Right lobe of liver (tissue), 6 donors: ENCODE measurements at regions not wholly inside any gene's neighbourhood (a gene's known extent, or its start where the extent isn't known, plus 50 kb on each side); places are given as distances from the start of the nearest gene placed in this dataset.
"Not testable (repeated sequence)": the region's sequence is repeated elsewhere in the genome, so short reads cannot be mapped to it uniquely, and the experiment has no call there.

Experiments
- ATAC-seq, 4 donors: fragments of 200-7000 bp; cut with Tn5 transposase; one replicate each; pipeline ENCODE4 v1.9.1; 2020; ENCODE audit warnings: mild to moderate bottlenecking in 4 of 4, moderate library complexity in 4 of 4
- DNase-seq, 3 donors: peaks; one replicate each; pipeline ENCODE4 v3.0.0-alpha.2; 2020
- H3K27ac ChIP-seq, 3 donors: fragments of 200-600 bp; one replicate each; pipeline ENCODE4 v1.8.0; 2022
- H3K27me3 ChIP-seq, 2 donors: fragments of 200-600 bp; one replicate each; pipeline ENCODE4 v1.8.0; 2022
- H3K36me3 ChIP-seq, 4 donors: fragments of 200-600 bp; sonication (generic) in 1 of 4; one replicate each; pipeline versions ENCODE4 v1.5.1 to v1.8.0; 2017 to 2022; ENCODE audit warnings: control low read depth in 1 of 4
- H3K4me1 ChIP-seq, 4 donors: fragments of 200-600 bp; sonication (generic) in 1 of 4; one replicate each; pipeline versions ENCODE4 v1.5.1 to v1.8.0; 2017 to 2022; ENCODE audit warnings: control low read depth in 1 of 4
- H3K4me3 ChIP-seq, 3 donors: fragments of 200-600 bp; one replicate each; pipeline ENCODE4 v1.8.0; 2022
- H3K9me3 ChIP-seq, 4 donors: fragments of 200-600 bp; sonication (generic) in 1 of 4; one replicate each; pipeline versions ENCODE4 v1.5.1 to v1.8.0; 2017 to 2022; ENCODE audit warnings: control low read depth in 1 of 4
- CTCF ChIP-seq, 4 donors: fragments of 200-600 bp in 3 of 4; fragments of 450-650 bp in 1 of 4; IDR thresholded peaks; one replicate each; pipeline versions ENCODE4 v1.5.1 to v1.8.0; 2016 to 2022; ENCODE audit warnings: antibody characterized with exemption in 4 of 4, mild to moderate bottlenecking in 2 of 4
- WGBS: methylation state at CpG from one replicate; pipeline ENCODE4 v1.1.6; 2018; ENCODE audit warnings: low coverage, low lambda C conversion rate; ENCODE audit not compliant: insufficient coverage; ENCODE audit errors: missing lambda C conversion rate; 5-methylcytosine and 5-hydroxymethylcytosine counted together
- intact Hi-C, 2 donors: fragments of 100-400 bp; cut with DNase I; formaldehyde crosslinking; loops; one replicate each; pipeline versions ENCODE4 v1.11.2 to v1.14.1; 2022
- donor health status: DM: no; HTN: yes; CAD: no.
- donor health status: DM: no; HTN: no; CAD: no.
- donor health status: DM: no; HTN: no; CAD: no.
- donor health status: DM: no; HTN: yes; CAD: no.
- donor health status: DM: no; HTN: yes; CAD: no.

DNA sequence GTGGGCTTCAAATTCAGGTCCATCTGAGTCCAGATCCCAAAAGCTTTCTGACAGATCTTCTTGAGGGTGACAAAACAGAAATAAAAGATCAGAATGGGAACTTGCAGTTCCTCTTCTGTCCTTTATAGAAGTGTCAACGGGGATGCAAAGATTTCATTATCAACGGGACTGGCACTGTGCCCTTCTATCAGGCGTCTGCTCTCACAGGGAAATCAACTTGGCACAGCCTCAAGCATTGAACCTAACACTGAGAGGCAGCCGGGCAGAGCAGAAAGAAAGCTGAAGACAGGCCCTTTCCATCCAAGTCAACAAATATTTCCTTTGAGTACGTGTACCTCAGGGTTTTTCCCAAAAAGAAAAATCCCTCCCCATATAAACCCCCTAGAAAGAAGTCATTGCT lies 136.4 kb upstream of the RRN3 start:
- DNase-seq, H3K4me1 ChIP-seq, H3K4me3 ChIP-seq, intact Hi-C loops, H3K27me3 ChIP-seq, H3K27ac ChIP-seq, H3K36me3 ChIP-seq, H3K9me3 ChIP-seq: not testable (repeated sequence)
- no CpG with 5 or more reads among the region's 5 CpGs for WGBS
- ATAC-seq: peak in 1 of 4 donors; percentile 23

DNA sequence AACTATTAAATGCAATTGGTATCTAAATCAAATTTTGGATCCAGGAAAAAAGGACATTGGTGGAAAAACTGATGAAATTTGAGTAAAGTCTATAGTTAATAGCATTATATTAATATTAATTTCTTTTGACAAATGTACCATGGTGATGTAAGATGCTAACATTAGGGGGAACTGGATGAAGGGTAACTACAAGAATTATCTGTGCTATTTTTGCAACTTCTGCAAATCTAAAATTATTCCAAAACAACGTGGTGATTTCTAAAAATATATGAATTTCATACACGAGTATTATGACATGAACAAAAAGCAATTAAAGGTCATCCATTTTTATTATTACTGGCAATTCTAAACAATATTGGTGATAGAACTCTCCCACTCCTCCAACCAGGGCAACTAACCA lies 135.6 kb upstream of the RRN3 start:
- H3K27me3 ChIP-seq, H3K9me3 ChIP-seq, intact Hi-C loops, ATAC-seq, H3K4me3 ChIP-seq, H3K27ac ChIP-seq, H3K4me1 ChIP-seq, DNase-seq, H3K36me3 ChIP-seq: not testable (repeated sequence)
- 33% methylated on average over 2 of the region's 2 CpGs for WGBS

- DNase-seq, H3K4me3 ChIP-seq, H3K36me3 ChIP-seq, ATAC-seq, H3K27me3 ChIP-seq, H3K4me1 ChIP-seq, intact Hi-C loops, H3K27ac ChIP-seq, H3K9me3 ChIP-seq: not testable (repeated sequence)
- no CpG with 5 or more reads among the region's 1 CpG for WGBS
Observed at GRCh38 chr16:15224651-15225050, 130.6 kb upstream of the RRN3 start.

- H3K27ac ChIP-seq, H3K9me3 ChIP-seq, intact Hi-C loops, H3K4me1 ChIP-seq, DNase-seq, H3K27me3 ChIP-seq, H3K36me3 ChIP-seq, H3K4me3 ChIP-seq: not testable (repeated sequence)
- ATAC-seq: peak in 2 of 4 donors; percentile 34 to 38
- no CpG with 5 or more reads among the region's 4 CpGs for WGBS
Observed at GRCh38 chr16:15223398-15223797, 129.3 kb upstream of the RRN3 start.

GRCh38 chr16:15219679-15220615 lies 125.9 kb upstream of the RRN3 start:
- H3K27ac ChIP-seq, H3K4me1 ChIP-seq, H3K27me3 ChIP-seq, H3K9me3 ChIP-seq, intact Hi-C loops, H3K4me3 ChIP-seq, DNase-seq, H3K36me3 ChIP-seq: not testable (repeated sequence)
- TF ChIP-seq CTCF (IDR thresholded peaks at IDR 0.05): peak; percentile 42 to 74 (median 69)
- ATAC-seq: peak; percentile 96 to 99 (median 96)
- WGBS: 48% methylated on average over 5 of the region's 19 CpGs

DNA sequence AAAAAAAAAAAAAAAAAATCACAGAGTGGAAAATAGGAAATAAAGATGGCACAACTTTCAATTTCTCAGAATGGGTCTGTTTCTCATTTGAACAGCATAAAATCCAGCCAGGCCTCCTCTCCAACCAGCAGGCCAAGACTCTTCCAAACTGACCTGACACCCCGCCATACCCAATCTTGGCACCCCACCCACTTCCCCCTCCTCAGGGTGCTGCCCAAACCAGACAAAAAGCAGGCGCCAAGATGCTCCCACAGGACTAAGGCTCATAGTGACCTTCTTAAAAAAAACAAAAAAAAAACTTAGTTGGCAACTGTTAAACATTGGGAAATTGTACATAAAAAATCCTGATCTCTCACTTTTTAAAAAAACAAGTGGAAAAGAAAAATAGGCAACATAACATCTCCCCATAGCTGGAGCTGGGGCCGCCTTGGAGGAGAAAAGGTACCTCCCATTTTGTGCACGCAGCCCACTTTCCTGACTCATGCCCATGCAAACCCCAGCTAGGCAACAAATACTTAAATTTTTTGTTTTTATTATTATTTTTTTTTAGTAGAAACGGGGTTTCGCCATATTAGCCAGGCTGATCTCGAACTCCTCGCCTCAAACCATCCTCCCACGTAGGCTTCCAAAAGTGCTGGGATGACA lies 124.9 kb upstream of the RRN3 start:
- H3K27ac ChIP-seq, H3K9me3 ChIP-seq, H3K4me1 ChIP-seq, ATAC-seq, H3K4me3 ChIP-seq, DNase-seq, H3K27me3 ChIP-seq, H3K36me3 ChIP-seq, intact Hi-C loops: not testable (repeated sequence)
- WGBS: 71% methylated on average over 7 of the region's 9 CpGs

GRCh38 chr16:15207202-15207981 lies 113.3 kb upstream of the RRN3 start:
- ATAC-seq, H3K27ac ChIP-seq, H3K36me3 ChIP-seq, H3K4me3 ChIP-seq, H3K27me3 ChIP-seq, H3K4me1 ChIP-seq, H3K9me3 ChIP-seq, intact Hi-C loops, DNase-seq: not testable (repeated sequence)
- 32% methylated on average over 5 of the region's 10 CpGs for WGBS

GRCh38 chr16:15206439-15206838 lies 112.4 kb upstream of the RRN3 start:
- H3K27ac ChIP-seq, intact Hi-C loops, DNase-seq, H3K36me3 ChIP-seq, H3K27me3 ChIP-seq, H3K4me1 ChIP-seq, ATAC-seq, H3K9me3 ChIP-seq, H3K4me3 ChIP-seq: not testable (repeated sequence)
- 18% methylated on average over 5 of the region's 9 CpGs for WGBS

- WGBS: 80% methylated on average over 4 of the region's 5 CpGs
- not testable (repeated sequence) for ATAC-seq
Observed at GRCh38 chr16:15205939-15206338, 111.9 kb upstream of the RRN3 start.

GRCh38 chr16:15204571-15204970 lies 110.5 kb upstream of the RRN3 start:
- H3K9me3 ChIP-seq, H3K4me1 ChIP-seq, H3K4me3 ChIP-seq, H3K27ac ChIP-seq, H3K27me3 ChIP-seq, H3K36me3 ChIP-seq, intact Hi-C loops, ATAC-seq, DNase-seq: not testable (repeated sequence)
- 54% methylated on average over 3 of the region's 5 CpGs for WGBS

More at GRCh38 chr16:15205939-15206338, 111.9 kb upstream of the RRN3 start:
- H3K36me3 ChIP-seq, H3K4me1 ChIP-seq, H3K27me3 ChIP-seq, H3K4me3 ChIP-seq, intact Hi-C loops, DNase-seq, H3K9me3 ChIP-seq, H3K27ac ChIP-seq: not testable (repeated sequence)
